NB4 (cell line): ENCODE measurements at regions not wholly inside any gene's neighbourhood (a gene's known extent, or its start where the extent isn't known, plus 50 kb on each side); places are given as distances from the start of the nearest gene placed in this dataset.

Source experiments
- MAX ChIP-seq: IDR thresholded peaks from 2 replicates; pipeline ENCODE4 v1.6.1; 2011; ENCODE audit warnings: low read depth, low read length
- POLR2A ChIP-seq: IDR thresholded peaks from 2 replicates; pipeline ENCODE4 v1.6.1; 2011; ENCODE audit warnings: mild to moderate bottlenecking; ENCODE audit not compliant: insufficient read length; ENCODE audit errors: extremely low read depth
- TF ChIP-seq, protein P1 (sequence below): IDR thresholded peaks from one replicate; pipeline ENCODE4 v1.5.1; 2012; ENCODE audit warnings: low read depth, low read length

DNA sequence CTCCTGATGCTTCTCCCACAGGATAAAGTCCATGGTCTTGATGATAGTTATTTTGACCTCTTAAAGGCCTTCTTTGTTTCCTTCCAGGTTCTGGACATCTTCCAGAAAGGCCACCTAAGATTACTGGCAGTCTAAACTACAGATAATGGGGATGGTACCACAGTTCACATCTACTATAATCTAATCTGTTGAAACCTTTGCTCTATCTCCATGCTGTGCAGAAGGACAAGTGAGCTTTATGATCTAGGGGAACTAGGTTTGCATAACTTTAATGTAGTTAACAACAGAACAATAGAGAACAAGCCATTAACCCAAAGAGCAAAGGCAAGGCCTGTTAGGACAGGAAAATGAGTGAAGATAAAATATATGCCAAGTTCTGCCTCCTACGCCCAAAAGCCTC is 103.9 kb upstream of the KLHL13 start:
- TF ChIP-seq MAX: no peak
- TF ChIP-seq, protein P1, sequence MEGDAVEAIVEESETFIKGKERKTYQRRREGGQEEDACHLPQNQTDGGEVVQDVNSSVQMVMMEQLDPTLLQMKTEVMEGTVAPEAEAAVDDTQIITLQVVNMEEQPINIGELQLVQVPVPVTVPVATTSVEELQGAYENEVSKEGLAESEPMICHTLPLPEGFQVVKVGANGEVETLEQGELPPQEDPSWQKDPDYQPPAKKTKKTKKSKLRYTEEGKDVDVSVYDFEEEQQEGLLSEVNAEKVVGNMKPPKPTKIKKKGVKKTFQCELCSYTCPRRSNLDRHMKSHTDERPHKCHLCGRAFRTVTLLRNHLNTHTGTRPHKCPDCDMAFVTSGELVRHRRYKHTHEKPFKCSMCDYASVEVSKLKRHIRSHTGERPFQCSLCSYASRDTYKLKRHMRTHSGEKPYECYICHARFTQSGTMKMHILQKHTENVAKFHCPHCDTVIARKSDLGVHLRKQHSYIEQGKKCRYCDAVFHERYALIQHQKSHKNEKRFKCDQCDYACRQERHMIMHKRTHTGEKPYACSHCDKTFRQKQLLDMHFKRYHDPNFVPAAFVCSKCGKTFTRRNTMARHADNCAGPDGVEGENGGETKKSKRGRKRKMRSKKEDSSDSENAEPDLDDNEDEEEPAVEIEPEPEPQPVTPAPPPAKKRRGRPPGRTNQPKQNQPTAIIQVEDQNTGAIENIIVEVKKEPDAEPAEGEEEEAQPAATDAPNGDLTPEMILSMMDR: no peak
- no peak for TF ChIP-seq POLR2A
